Activated naive CD8-positive, alpha-beta T cell treated with anti-CD3 and anti-CD28 coated beads, Interleukin-2, amount 50 U/mL, for 24 hours (primary cell): ENCODE measurements at regions not wholly inside any gene's neighbourhood (a gene's known extent, or its start where the extent isn't known, plus 50 kb on each side); places are given as distances from the start of the nearest gene placed in this dataset.
"Not testable (repeated sequence)": the region's sequence is repeated elsewhere in the genome, so short reads cannot be mapped to it uniquely, and the experiment has no call there.

Source experiments
- ATAC-seq: fragments of 150-1000 bp; cut with Tn5 transposase; one replicate; pipeline ENCODE4 v1.10.0; 2021
- DNase-seq: peaks from one replicate; pipeline ENCODE4 v3.0.0; 2021
- H3K27ac Mint-ChIP-seq: one replicate; pipeline ENCODE4 v1.8.0; 2021; ENCODE audit warnings: mild to moderate bottlenecking, mixed read lengths
- H3K27me3 Mint-ChIP-seq: one replicate; pipeline ENCODE4 v1.8.0; 2021; ENCODE audit warnings: mixed read lengths
- H3K36me3 Mint-ChIP-seq: one replicate; pipeline ENCODE4 v1.8.0; 2021; ENCODE audit warnings: low read depth, mixed read lengths
- H3K4me1 Mint-ChIP-seq: one replicate; pipeline ENCODE4 v1.8.0; 2021; ENCODE audit warnings: mixed read lengths
- H3K4me3 Mint-ChIP-seq: one replicate; pipeline ENCODE4 v1.8.0; 2021; ENCODE audit warnings: mild to moderate bottlenecking, moderate library complexity, mixed read lengths
- H3K9me3 Mint-ChIP-seq: one replicate; pipeline ENCODE4 v1.8.0; 2021; ENCODE audit warnings: mixed read lengths

DNA sequence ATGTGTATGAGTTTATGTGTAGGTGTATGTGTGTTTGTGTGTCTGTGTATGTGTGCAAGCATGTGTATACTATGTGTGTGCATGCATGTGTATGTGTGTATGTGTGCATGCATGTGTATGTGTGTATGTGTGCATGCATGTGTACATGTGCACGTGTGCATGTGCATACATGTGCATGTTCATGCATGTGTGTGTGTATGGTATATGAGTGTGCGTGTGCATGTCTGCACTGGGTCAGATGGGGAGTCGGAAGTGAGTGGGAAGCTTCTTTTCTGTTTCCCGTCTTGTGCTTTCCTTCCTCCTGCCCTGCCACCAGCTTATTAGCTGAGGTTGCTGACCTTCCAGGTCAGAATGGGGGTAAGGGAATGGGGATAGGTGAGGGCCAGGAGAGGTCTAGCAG lies 174.7 kb downstream of the MAP2K4 start:
- Mint-ChIP-seq H3K27ac (no peak overlapping the region), H3K4me3 (no peak overlapping the region), H3K4me1 (no peaks in the 10 kb centered on the region), H3K9me3 (peaks cover 4% of the 10 kb centered on the region), H3K27me3 (peaks cover 2% of the 10 kb centered on the region), H3K36me3 (no peaks in the 10 kb centered on the region)
- ATAC-seq = no peak
- no peak for DNase-seq

DNA sequence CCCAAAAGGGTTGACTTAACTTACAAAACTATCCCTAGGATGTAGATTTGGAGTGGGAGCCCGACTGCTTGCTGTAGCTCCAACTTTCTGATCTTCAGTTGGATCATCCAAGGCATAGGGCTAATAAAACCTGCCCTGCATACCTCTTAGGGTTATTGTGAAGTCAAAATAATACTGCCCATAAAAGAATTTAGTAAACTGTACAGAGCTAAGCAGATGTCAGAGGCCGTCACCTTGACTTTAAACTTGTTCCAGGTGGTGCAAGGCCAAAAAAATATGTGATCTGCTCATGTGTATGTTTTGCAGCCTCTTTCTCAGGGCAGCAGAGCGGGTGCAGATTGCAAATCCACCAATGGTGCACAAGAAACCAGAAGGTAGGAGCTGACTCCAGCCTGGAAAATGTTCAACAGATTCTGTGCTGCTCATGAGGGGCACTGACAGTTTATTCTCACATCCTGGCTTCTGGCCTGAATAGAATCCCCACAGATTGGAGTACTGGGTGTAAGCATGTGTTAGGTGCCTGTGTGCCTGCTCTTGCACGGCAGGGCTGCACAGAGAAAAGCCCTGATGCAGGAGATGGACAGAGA lies 180.7 kb downstream of the MAP2K4 start:
- no peak for ATAC-seq
- DNase-seq = no peak
- no peak overlapping the region for H3K27ac Mint-ChIP-seq
- H3K27me3 Mint-ChIP-seq = peaks cover 1% of the 10 kb centered on the region
- no peak overlapping the region for H3K4me3 Mint-ChIP-seq
- H3K36me3 Mint-ChIP-seq = no peaks in the 10 kb centered on the region
- no peaks in the 10 kb centered on the region for H3K9me3 Mint-ChIP-seq
- H3K4me1 Mint-ChIP-seq = no peaks in the 10 kb centered on the region

DNA sequence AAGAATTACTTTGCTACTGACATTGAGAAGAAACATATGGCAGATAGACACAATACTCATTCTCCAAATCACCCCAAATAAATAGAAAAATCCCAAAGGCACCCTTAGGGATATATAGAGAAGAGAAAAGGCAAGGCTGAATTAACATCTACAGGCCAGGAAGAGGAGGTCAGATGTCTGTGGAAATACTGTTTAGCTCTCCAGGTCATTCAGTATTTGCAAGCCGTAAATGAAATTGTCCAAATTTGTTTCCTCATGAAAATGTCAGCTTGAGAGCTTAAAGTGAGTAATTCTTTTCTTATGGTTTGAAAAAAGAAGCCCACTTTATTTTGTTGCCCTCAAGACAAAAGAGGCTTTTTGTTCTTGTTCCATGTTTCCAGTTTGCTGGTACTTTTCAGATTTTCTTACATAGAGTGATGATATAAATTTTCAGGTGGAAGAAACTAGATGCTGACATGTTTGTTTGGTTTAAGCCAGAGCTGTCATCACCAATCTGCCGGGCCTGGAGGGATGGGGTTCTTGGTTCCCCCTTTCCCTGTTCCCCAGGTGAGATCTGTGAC lies 189.0 kb downstream of the MAP2K4 start:
- H3K36me3 Mint-ChIP-seq = no peaks in the 10 kb centered on the region
- no peaks in the 10 kb centered on the region for H3K4me1 Mint-ChIP-seq
- no peaks in the 10 kb centered on the region for H3K9me3 Mint-ChIP-seq
- no peak for ATAC-seq
- DNase-seq = no peak
- no peaks in the 10 kb centered on the region for H3K27me3 Mint-ChIP-seq
- H3K4me3 Mint-ChIP-seq = no peak overlapping the region
- H3K27ac Mint-ChIP-seq = no peak overlapping the region

DNA sequence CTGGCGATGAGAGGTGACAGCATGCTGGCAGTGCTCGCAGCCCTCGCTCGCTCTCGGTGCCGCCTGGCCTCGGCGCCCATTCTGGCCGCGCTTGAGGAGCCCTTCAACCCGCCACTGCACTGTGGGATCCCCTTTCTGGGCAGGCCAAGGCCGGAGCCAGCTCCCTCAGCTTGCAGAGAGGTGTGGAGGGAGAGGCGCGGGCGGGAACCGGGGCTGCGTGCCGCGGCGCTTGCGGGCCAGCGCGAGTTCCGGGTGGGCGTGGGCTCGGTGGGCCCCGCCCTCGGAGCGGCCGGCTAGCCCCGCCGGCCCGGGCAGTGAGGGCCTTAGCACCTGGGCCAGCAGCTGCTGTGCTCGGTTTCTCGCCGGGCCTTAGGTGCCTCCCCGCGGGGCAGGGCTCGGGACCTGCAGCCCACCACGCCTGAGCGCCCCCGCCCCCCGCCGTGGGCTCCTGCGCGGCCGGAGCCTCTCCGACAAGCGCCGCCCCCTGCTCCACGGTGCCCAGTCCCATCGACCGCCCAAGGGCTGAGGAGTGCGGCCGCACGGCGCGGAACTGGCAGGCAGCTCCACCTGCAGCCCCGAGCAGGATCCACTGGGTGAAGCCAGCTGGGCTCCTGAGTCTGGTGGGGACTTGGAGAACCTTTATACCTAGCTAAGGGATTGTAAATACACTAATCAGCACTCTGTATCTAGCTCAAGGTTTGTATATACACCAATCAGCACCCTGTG lies 200.2 kb downstream of the MAP2K4 start:
- not testable (repeated sequence) for H3K9me3 Mint-ChIP-seq, H3K4me1 Mint-ChIP-seq, H3K27ac Mint-ChIP-seq, ATAC-seq, H3K36me3 Mint-ChIP-seq, H3K27me3 Mint-ChIP-seq, DNase-seq, H3K4me3 Mint-ChIP-seq

DNA sequence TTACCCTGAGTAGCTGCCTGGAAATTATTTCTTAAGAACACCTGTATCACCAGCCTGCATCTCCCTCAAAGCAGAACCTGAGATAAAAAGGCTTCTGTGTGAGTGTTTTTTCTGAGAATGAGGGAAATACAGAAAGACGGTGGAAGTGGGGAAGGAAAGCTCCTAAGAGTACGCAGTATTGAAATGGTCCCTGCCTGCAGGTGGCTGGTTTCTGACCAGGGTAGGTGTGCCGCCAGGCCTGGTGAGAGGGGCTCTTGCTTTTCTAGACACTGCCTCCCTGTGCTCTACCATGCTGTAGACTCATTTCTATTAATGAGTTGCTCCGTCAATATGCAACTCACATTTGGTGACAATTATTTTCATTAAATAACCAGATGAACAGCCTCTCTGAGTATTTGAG lies 201.7 kb downstream of the MAP2K4 start:
- Mint-ChIP-seq H3K4me1 (no peaks in the 10 kb centered on the region), H3K4me3 (no peak overlapping the region), H3K36me3 (peaks cover 2% of the 10 kb centered on the region), H3K9me3 (peaks cover 7% of the 10 kb centered on the region), H3K27me3 (peaks cover 2% of the 10 kb centered on the region), H3K27ac (no peak overlapping the region)
- ATAC-seq = no peak
- no peak for DNase-seq

DNA sequence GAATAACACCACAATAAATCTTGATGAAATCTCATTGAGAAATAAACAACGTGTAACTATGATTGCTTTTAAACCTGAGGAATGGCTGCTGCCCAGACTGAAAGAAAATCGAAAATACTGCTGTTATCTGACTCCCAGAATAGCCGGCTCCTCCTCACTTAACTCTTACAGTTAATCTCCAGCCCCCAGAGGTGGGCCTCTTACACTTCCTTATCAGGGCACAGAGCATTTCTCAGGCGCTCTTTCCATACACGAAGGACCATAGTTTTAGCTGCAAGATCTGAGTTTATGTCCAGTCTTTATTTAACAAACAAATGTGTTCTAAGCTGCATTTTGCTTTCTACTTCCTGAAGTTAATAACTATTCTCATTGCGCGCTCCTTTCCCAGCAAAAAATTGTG lies 206.9 kb downstream of the MAP2K4 start:
- Mint-ChIP-seq H3K27me3 (no peaks in the 10 kb centered on the region), H3K27ac (no peak overlapping the region), H3K9me3 (no peaks in the 10 kb centered on the region), H3K4me1 (no peaks in the 10 kb centered on the region), H3K4me3 (no peak overlapping the region), H3K36me3 (no peaks in the 10 kb centered on the region)
- DNase-seq (no peak), ATAC-seq (no peak)

DNA sequence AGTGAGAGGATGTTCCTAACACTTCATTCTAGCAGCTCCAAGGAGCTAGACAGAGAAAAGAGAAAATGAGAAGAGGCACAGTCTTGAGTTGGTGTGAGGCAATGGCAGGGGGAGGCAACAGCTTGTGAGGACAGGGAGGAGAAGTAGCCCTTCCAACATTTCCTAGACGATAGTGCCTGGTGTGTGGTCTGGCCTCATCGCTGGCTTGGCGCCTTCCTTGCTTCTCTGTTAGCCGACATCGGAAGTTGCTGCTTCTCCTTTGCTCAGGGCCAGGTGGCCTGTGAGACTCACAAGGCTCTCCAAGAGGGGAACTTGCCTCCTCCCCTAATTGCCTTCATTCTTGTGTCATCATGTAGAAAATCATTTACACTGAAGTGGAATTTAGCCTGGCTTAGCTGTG lies 208.7 kb downstream of the MAP2K4 start:
- DNase-seq (no peak), ATAC-seq (no peak)
- Mint-ChIP-seq H3K9me3 (no peaks in the 10 kb centered on the region), H3K4me1 (no peaks in the 10 kb centered on the region), H3K27ac (no peak overlapping the region), H3K27me3 (no peaks in the 10 kb centered on the region), H3K4me3 (no peak overlapping the region), H3K36me3 (no peaks in the 10 kb centered on the region)

DNA sequence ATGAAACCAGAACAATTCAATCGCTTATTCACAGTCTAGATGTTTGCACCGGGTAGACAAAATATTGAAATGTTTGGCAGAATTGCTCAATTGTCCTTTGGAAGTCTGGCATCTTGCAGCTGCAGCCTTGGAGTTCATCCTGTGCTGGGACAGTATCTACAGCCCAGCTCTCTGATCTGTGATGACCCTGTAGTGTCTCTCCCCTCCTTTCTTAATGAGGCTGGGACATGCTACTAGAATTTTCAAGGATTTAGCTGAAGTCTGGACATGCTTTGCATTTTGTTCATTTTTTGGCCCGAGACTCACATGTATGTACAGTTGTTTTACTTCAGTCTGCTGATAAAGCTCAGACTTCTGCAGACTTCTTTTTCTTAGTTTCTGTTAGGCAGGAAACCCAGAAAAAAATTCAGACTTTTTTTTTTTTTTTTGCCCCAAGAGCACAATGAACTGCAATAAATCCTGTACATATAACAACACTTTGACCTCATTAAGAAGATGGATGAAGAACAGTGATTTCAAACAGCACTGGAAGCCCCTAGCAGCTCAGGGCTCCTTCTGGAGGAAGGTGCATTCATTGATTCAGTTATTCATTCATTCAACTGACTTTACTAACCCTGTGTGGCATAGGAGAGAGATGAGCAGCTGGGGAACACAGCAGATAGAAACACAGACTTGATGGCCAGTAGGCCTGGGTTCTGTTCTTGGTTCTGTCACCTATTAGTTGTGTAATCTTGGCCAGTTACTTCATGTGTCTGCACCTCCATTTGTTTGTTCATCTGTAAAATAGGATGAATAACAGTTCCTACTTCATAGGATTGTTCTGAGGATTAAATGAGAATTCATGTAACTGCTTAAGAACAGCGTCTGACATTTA lies 210.0 kb downstream of the MAP2K4 start:
- Mint-ChIP-seq H3K27me3 (no peaks in the 10 kb centered on the region), H3K4me1 (no peaks in the 10 kb centered on the region), H3K9me3 (no peaks in the 10 kb centered on the region), H3K4me3 (no peak overlapping the region), H3K36me3 (no peaks in the 10 kb centered on the region), H3K27ac (no peak overlapping the region)
- no peak for ATAC-seq
- no peak for DNase-seq

DNA sequence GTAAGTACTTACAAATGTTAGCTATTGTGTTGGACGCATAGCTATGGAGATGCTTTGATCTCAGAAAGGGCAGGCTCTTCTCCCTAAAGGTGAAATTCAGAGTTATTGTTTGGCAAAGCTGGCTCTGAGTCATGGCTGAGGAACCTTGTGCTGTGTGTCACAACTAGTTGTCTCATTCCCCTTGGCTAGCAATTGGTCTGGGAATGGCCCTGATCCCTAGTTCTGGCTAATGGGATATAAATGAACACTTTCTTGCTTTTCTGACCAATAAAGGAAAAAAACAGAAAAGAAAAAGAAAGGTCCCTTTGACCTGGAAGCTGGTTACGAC lies 210.6 kb downstream of the MAP2K4 start:
- H3K27ac Mint-ChIP-seq = no peak overlapping the region
- no peak overlapping the region for H3K4me3 Mint-ChIP-seq
- no peaks in the 10 kb centered on the region for H3K9me3 Mint-ChIP-seq
- no peak for ATAC-seq
- no peaks in the 10 kb centered on the region for H3K27me3 Mint-ChIP-seq
- no peaks in the 10 kb centered on the region for H3K4me1 Mint-ChIP-seq
- no peaks in the 10 kb centered on the region for H3K36me3 Mint-ChIP-seq
- DNase-seq = no peak

DNA sequence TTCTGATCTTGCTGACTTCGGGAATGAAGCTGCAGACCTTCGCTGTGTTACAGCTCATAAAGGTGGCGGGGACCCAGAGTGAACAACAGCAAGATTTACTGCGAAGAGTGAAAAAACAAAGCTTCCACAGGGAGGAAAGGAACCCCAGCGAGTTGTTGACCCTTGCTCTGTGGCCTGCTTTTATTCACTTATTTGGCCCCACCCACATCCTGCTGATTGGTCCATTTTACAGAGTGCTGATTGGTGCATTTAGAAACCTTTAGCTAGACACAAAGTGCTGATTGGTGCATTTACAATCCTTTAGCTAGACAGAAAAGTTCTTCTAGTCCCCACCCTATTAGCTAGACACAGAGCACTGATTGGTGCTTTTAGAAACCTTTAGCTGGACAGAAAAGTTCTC lies 218.3 kb downstream of the MAP2K4 start:
- not testable (repeated sequence) for H3K36me3 Mint-ChIP-seq, DNase-seq, H3K9me3 Mint-ChIP-seq, H3K27ac Mint-ChIP-seq, H3K4me3 Mint-ChIP-seq, H3K27me3 Mint-ChIP-seq, ATAC-seq, H3K4me1 Mint-ChIP-seq

DNA sequence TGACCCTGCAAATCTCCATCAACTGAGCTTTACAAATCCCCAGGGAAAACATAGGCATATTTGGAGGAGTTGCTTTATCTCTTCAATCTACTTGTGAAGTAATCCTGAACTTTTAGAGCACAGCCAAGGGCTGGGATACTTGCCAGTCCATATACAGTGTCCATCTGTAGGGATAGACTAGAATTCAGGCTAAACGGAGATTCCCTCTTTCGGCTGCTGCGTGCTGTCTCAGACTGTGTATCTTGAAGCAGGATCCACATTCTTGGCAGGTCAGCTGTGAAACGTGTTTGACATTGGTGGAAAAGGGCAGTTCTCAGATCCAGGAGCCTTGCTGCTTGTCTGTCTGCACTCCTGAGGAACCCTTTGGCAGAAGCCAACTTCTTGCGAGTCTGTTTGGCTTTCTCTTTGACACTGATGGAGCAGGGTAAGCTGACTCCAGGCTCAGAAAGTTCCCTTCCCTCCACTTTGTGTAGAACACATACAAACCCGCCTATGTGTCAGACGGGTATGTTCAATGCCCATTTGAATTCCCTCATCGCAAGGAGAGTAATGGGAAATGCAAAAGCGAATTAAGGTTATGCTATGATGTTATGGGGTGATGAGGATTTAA lies 221.8 kb downstream of the MAP2K4 start:
- Mint-ChIP-seq H3K27me3 (no peaks in the 10 kb centered on the region), H3K36me3 (no peaks in the 10 kb centered on the region), H3K9me3 (no peaks in the 10 kb centered on the region), H3K4me1 (no peaks in the 10 kb centered on the region), H3K27ac (no peak overlapping the region), H3K4me3 (no peak overlapping the region)
- ATAC-seq (no peak), DNase-seq (no peak)

DNA sequence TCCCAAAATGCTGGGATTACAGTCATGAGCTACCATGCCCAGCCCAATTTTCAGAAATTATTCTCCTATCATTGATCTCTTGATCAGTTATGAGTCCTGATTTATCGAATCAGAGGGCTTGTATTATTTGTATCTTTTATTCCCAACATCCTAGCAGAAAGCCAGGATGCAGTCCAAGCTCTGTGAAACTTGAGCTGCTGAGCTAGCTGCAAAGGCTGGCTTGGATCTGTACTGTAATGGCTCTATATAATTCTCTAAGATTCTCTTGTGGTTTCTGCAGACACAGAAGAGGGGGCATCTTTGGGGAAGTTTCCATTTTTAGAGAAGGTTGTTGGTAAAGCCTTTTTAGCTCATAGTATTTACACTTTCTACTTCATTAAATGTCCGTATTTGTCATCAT lies 227.1 kb downstream of the MAP2K4 start:
- no peaks in the 10 kb centered on the region for H3K27me3 Mint-ChIP-seq
- ATAC-seq = no peak
- H3K4me3 Mint-ChIP-seq = no peak overlapping the region

DNA sequence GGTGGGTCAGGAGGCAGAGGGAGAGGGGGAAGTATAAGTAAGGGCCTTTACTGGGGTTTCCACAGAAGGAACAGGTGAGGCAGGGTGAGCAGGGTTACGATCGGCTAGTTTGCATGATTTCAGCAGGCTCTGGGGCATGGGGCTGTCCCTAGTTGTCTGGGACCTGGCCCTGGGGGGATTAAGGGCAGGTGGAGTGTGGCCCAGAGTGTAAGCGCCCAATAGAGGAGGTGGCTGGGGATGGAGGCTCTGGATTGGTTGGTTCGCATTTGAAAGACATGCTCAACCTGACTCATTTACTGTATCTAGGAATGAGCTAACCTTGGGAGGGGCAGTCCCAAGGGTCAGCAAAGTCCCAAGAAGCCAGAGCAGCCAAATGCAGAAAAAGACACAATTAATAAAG lies 230.3 kb downstream of the MAP2K4 start:
- ATAC-seq (no peak), DNase-seq (no peak)
- no peak overlapping the region for H3K27ac Mint-ChIP-seq
- H3K4me1 Mint-ChIP-seq = no peaks in the 10 kb centered on the region
- H3K4me3 Mint-ChIP-seq = no peak overlapping the region
- H3K27me3 Mint-ChIP-seq = no peaks in the 10 kb centered on the region
- H3K9me3 Mint-ChIP-seq = no peaks in the 10 kb centered on the region
- H3K36me3 Mint-ChIP-seq = no peaks in the 10 kb centered on the region

More for the DNA sequence above, 227.1 kb downstream of the MAP2K4 start:
- H3K4me1 Mint-ChIP-seq = no peaks in the 10 kb centered on the region
- H3K36me3 Mint-ChIP-seq = no peaks in the 10 kb centered on the region
- H3K27ac Mint-ChIP-seq = no peak overlapping the region
- DNase-seq = no peak
- H3K9me3 Mint-ChIP-seq = no peaks in the 10 kb centered on the region

DNA sequence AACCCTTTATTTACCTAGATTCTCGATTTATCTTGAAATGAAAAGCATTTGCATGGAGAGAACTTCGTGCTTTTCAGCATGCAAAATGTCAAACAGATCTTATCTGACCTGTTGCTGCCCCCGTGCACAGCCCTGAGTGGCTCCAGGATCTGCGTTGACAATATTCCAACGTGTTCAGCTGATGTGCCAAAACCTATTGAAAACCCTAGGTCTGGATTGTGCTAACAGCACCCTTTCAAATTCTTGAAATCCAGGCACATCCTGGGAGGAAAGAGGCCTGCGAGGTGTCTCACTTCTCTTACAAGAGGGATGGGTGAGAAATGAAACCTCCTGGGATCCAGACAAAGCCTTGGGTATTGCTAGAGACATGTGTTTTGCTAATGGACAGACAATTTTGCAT lies 231.8 kb downstream of the MAP2K4 start:
- Mint-ChIP-seq H3K9me3 (no peaks in the 10 kb centered on the region), H3K4me3 (no peak overlapping the region), H3K27me3 (no peaks in the 10 kb centered on the region), H3K36me3 (no peaks in the 10 kb centered on the region), H3K4me1 (no peaks in the 10 kb centered on the region), H3K27ac (no peak overlapping the region)
- DNase-seq (no peak), ATAC-seq (no peak)

DNA sequence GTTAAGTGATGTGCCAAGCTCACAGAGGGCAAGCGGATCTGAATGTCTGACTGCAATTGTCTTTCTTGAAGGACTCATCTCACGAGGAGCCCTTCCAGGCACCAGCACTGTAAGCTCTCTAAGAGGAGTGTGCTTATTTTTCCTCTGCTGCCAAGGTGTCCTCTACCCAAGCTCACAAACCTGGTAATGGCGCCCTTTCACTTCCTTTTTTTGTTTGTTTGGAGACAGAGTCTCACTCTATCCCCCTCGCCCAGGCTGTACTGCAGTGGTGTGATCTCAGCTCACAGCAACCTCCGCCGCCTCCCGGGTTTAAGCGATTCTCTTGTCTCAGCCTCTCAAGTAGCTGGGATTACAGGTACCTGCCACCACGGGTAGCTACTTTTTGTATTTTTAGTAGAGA lies 233.8 kb downstream of the MAP2K4 start:
- ATAC-seq = no peak
- H3K4me1 Mint-ChIP-seq = no peaks in the 10 kb centered on the region
- no peak for DNase-seq
- no peaks in the 10 kb centered on the region for H3K27me3 Mint-ChIP-seq
- H3K4me3 Mint-ChIP-seq = no peak overlapping the region
- no peak overlapping the region for H3K27ac Mint-ChIP-seq
- H3K9me3 Mint-ChIP-seq = no peaks in the 10 kb centered on the region
- no peaks in the 10 kb centered on the region for H3K36me3 Mint-ChIP-seq
